Mesothelial cell of epicardium (in vitro differentiated cells): ENCODE measurements at regions not wholly inside any gene's neighbourhood (a gene's known extent, or its start where the extent isn't known, plus 50 kb on each side); places are given as distances from the start of the nearest gene placed in this dataset.
A peak's percentile ranks its signal among the peaks of the same experiment; 100 is the strongest.

Source experiments
- DNase-seq, 2 experiments: peaks; one replicate each; pipeline ENCODE4 v3.0.0; 2021; ENCODE audit warnings: low spot score in 2 of 2; ENCODE audit not compliant: unreplicated experiment in 2 of 2
- H3K27ac Mint-ChIP-seq: 2 replicates; pipeline ENCODE4 v1.8.0; 2021; ENCODE audit warnings: mixed read lengths
- H3K27me3 Mint-ChIP-seq: 2 replicates; pipeline ENCODE4 v1.8.0; 2021; ENCODE audit warnings: low read depth, mixed read lengths
- H3K36me3 Mint-ChIP-seq: 2 replicates; pipeline ENCODE4 v1.8.0; 2021; ENCODE audit warnings: mixed read lengths
- H3K4me1 Mint-ChIP-seq: 2 replicates; pipeline ENCODE4 v1.8.0; 2021; ENCODE audit warnings: mixed read lengths
- H3K4me3 Mint-ChIP-seq: 2 replicates; pipeline ENCODE4 v1.8.0; 2021; ENCODE audit warnings: mild to moderate bottlenecking, moderate library complexity, mixed read lengths
- H3K9me3 Mint-ChIP-seq: 2 replicates; pipeline ENCODE4 v1.8.0; 2021; ENCODE audit warnings: mixed read lengths
- CTCF ChIP-seq: fragments of 200-600 bp; sonication (generic); IDR thresholded peaks from one replicate; pipeline ENCODE4 v1.5.0; 2021; ENCODE audit warnings: antibody characterized with exemption; ENCODE audit not compliant: unreplicated experiment

- H3K4me3 Mint-ChIP-seq: peak overlapping the region; percentile 0
Observed at GRCh38 chr13:109331898-109332297, 454.5 kb downstream of the IRS2 start.

GRCh38 chr13:109331011-109331433 lies 455.4 kb downstream of the IRS2 start:
- Mint-ChIP-seq H3K36me3 (no peaks in the 10 kb centered on the region), H3K9me3 (no peaks in the 10 kb centered on the region), H3K4me3 (no peak overlapping the region), H3K27ac (no peak overlapping the region), H3K4me1 (peaks cover 17% of the 10 kb centered on the region), H3K27me3 (no peaks in the 10 kb centered on the region)
- TF ChIP-seq CTCF: no peak
- DNase-seq: no peak

More at GRCh38 chr13:109331898-109332297, 454.5 kb downstream of the IRS2 start:
- no peak for TF ChIP-seq CTCF
- Mint-ChIP-seq H3K27ac (peak overlapping the region; percentile 5), H3K4me1 (peaks cover 23% of the 10 kb centered on the region), H3K36me3 (no peaks in the 10 kb centered on the region), H3K27me3 (no peaks in the 10 kb centered on the region), H3K9me3 (no peaks in the 10 kb centered on the region)
- no peak for DNase-seq

GRCh38 chr13:109330123-109330522 lies 456.3 kb downstream of the IRS2 start:
- Mint-ChIP-seq H3K27ac (no peak overlapping the region), H3K4me3 (no peak overlapping the region), H3K9me3 (no peaks in the 10 kb centered on the region), H3K4me1 (peaks cover 17% of the 10 kb centered on the region), H3K36me3 (no peaks in the 10 kb centered on the region), H3K27me3 (no peaks in the 10 kb centered on the region)
- no peak for DNase-seq
- TF ChIP-seq CTCF: no peak

GRCh38 chr13:109329175-109329574 lies 457.2 kb downstream of the IRS2 start:
- Mint-ChIP-seq H3K27ac (no peak overlapping the region), H3K4me3 (no peak overlapping the region), H3K36me3 (no peaks in the 10 kb centered on the region), H3K27me3 (no peaks in the 10 kb centered on the region), H3K9me3 (no peaks in the 10 kb centered on the region), H3K4me1 (peaks cover 16% of the 10 kb centered on the region)
- TF ChIP-seq CTCF: no peak
- no peak for DNase-seq

GRCh38 chr13:109326601-109327000 lies 459.8 kb downstream of the IRS2 start:
- no peak for TF ChIP-seq CTCF
- H3K9me3 Mint-ChIP-seq: peaks cover 4% of the 10 kb centered on the region
- H3K4me3 Mint-ChIP-seq: no peak overlapping the region
- no peak overlapping the region for H3K27ac Mint-ChIP-seq
- no peaks in the 10 kb centered on the region for H3K4me1 Mint-ChIP-seq
- no peaks in the 10 kb centered on the region for H3K36me3 Mint-ChIP-seq
- H3K27me3 Mint-ChIP-seq: no peaks in the 10 kb centered on the region
- no peak for DNase-seq

GRCh38 chr13:109323338-109323737 lies 463.0 kb downstream of the IRS2 start:
- Mint-ChIP-seq H3K27ac (no peak overlapping the region), H3K36me3 (no peaks in the 10 kb centered on the region), H3K9me3 (peaks cover 4% of the 10 kb centered on the region), H3K27me3 (no peaks in the 10 kb centered on the region), H3K4me1 (no peaks in the 10 kb centered on the region), H3K4me3 (no peak overlapping the region)
- no peak for TF ChIP-seq CTCF
- no peak for DNase-seq
